GM23338 (cell line): ENCODE measurements at regions not wholly inside any gene's neighbourhood (a gene's known extent, or its start where the extent isn't known, plus 50 kb on each side); places are given as distances from the start of the nearest gene placed in this dataset.

Experiments used
- ATAC-seq: fragments of 200-7000 bp; cut with Tn5 transposase; 3 replicates; pipeline ENCODE4 v1.9.1; 2020
- DNase-seq: peaks from one replicate; pipeline ENCODE4 v3.0.0-alpha.2; 2015; ENCODE audit warnings: low spot score
- H2AFZ ChIP-seq: fragments of 200-600 bp; sonication (generic); 2 replicates; pipeline ENCODE4 v1.8.0; 2016; ENCODE audit warnings: antibody characterized with exemption, mild to moderate bottlenecking, moderate library complexity
- H3F3A ChIP-seq: fragments of 200-600 bp; sonication (generic); replicated peaks from 2 replicates; pipeline ENCODE4 v1.8.0; 2017; ENCODE audit warnings: antibody characterized with exemption, mixed run types, low read depth
- H3K27ac ChIP-seq: fragments of 200-600 bp; sonication (generic); 2 replicates; pipeline ENCODE4 v1.6.1; 2016; ENCODE audit warnings: low read depth
- H3K27me3 ChIP-seq: fragments of 200-600 bp; sonication (generic); 2 replicates; pipeline ENCODE4 v1.8.0; 2016; ENCODE audit warnings: mild to moderate bottlenecking, mixed run types, moderate library complexity; ENCODE audit not compliant: insufficient read depth
- H3K36me3 ChIP-seq: fragments of 200-600 bp; sonication (generic); 2 replicates; pipeline ENCODE4 v1.8.0; 2016; ENCODE audit warnings: mild to moderate bottlenecking; ENCODE audit not compliant: insufficient read depth
- H3K4me1 ChIP-seq: fragments of 200-600 bp; sonication (generic); 2 replicates; pipeline ENCODE4 v1.8.0; 2016; ENCODE audit warnings: mild to moderate bottlenecking, moderate library complexity; ENCODE audit not compliant: insufficient read depth
- H3K4me2 ChIP-seq: fragments of 200-600 bp; sonication (generic); 2 replicates; pipeline ENCODE4 v1.7.1; 2017; ENCODE audit warnings: mixed run types
- H3K4me3 ChIP-seq: fragments of 200-600 bp; sonication (generic); 2 replicates; pipeline ENCODE4 v1.6.1; 2016; ENCODE audit warnings: mixed run types
- H3K79me2 ChIP-seq: fragments of 200-600 bp; sonication (generic); replicated peaks from 2 replicates; pipeline ENCODE4 v1.8.0; 2017; ENCODE audit warnings: mild to moderate bottlenecking; ENCODE audit not compliant: insufficient read depth
- H3K9me2 ChIP-seq: fragments of 200-600 bp; sonication (generic); 2 replicates; pipeline ENCODE4 v1.8.0; 2017; ENCODE audit not compliant: insufficient read depth
- H4K20me1 ChIP-seq: fragments of 200-600 bp; sonication (generic); replicated peaks from 2 replicates; pipeline ENCODE4 v1.8.0; 2017; ENCODE audit warnings: mild to moderate bottlenecking; ENCODE audit not compliant: insufficient read depth
- H3K27ac Mint-ChIP-seq: 2 replicates; pipeline ENCODE4 v1.8.0; 2020; ENCODE audit warnings: inconsistent platforms, mild to moderate bottlenecking, moderate library complexity, mixed read lengths
- H3K27me3 Mint-ChIP-seq: 3 replicates; pipeline ENCODE4 v1.8.0; 2022; ENCODE audit warnings: low read depth, mild to moderate bottlenecking, moderate library complexity, mixed read lengths, inconsistent platforms; ENCODE audit not compliant: insufficient read depth, poor library complexity
- H3K36me3 Mint-ChIP-seq: 3 replicates; pipeline ENCODE4 v1.8.0; 2021; ENCODE audit warnings: low read depth, mild to moderate bottlenecking, inconsistent platforms, moderate library complexity, mixed read lengths
- H3K4me1 Mint-ChIP-seq: 3 replicates; pipeline ENCODE4 v1.8.0; 2020; ENCODE audit warnings: mild to moderate bottlenecking, inconsistent platforms, mixed read lengths
- H3K4me3 Mint-ChIP-seq: 3 replicates; pipeline ENCODE4 v1.8.0; 2021; ENCODE audit warnings: moderate library complexity, mild to moderate bottlenecking, inconsistent platforms, mixed read lengths
- H3K9me3 Mint-ChIP-seq: 3 replicates; pipeline ENCODE4 v1.8.0; 2020; ENCODE audit warnings: moderate library complexity, mild to moderate bottlenecking, inconsistent platforms, mixed read lengths
- CREB1 ChIP-seq: fragments of 250-450 bp; sonication (Bioruptor Pico); IDR thresholded peaks from 2 replicates; pipeline ENCODE4 v1.5.0; 2020; ENCODE audit warnings: low read depth, mild to moderate bottlenecking, moderate library complexity
- EZH2 ChIP-seq: fragments of 200-600 bp; sonication (generic); IDR thresholded peaks from one replicate; pipeline ENCODE4 v1.8.0; 2017; ENCODE audit warnings: antibody characterized with exemption, mild to moderate bottlenecking, low read depth; ENCODE audit not compliant: unreplicated experiment
- EZH2phosphoT487 ChIP-seq: fragments of 200-600 bp; sonication (generic); IDR thresholded peaks from one replicate; pipeline ENCODE4 v1.8.1; 2018; ENCODE audit warnings: antibody characterized with exemption; ENCODE audit not compliant: unreplicated experiment
- JUNB ChIP-seq: IDR thresholded peaks from one replicate; pipeline ENCODE4 v1.6.1; 2016; ENCODE audit warnings: antibody characterized with exemption; ENCODE audit not compliant: unreplicated experiment
- NANOG ChIP-seq: IDR thresholded peaks from 2 replicates; pipeline ENCODE4 v1.6.1; 2016; ENCODE audit warnings: antibody characterized with exemption, borderline replicate concordance
- POLR2AphosphoS5 ChIP-seq: IDR thresholded peaks from 2 replicates; pipeline ENCODE4 v1.6.1; 2016; ENCODE audit warnings: antibody characterized with exemption, low read depth
- REST ChIP-seq: IDR thresholded peaks from one replicate; pipeline ENCODE4 v1.6.1; 2018; ENCODE audit warnings: antibody characterized with exemption; ENCODE audit not compliant: unreplicated experiment
- STAT1 ChIP-seq: IDR thresholded peaks from one replicate; pipeline ENCODE4 v1.6.1; 2016; ENCODE audit warnings: antibody characterized with exemption; ENCODE audit not compliant: unreplicated experiment
- ZNF331 ChIP-seq: fragments of 250-450 bp; sonication (Bioruptor Pico); IDR thresholded peaks from 2 replicates; pipeline ENCODE4 v1.5.0; 2020; ENCODE audit warnings: low read depth, mild to moderate bottlenecking, moderate library complexity
- TF ChIP-seq, protein P1 (sequence below): IDR thresholded peaks from 2 replicates; pipeline ENCODE4 v1.6.1; 2016; ENCODE audit warnings: antibody characterized with exemption
- TF ChIP-seq, protein P2 (sequence below), 2 experiments: fragments of 200-600 bp in 1 of 2; sonication (generic) in 1 of 2; conservative IDR thresholded peaks; 2 replicates each; pipeline versions ENCODE4 v1.5.1 to v1.6.1; 2016 to 2017; ENCODE audit warnings: antibody characterized with exemption in 2 of 2, low read depth in 2 of 2, mild to moderate bottlenecking in 2 of 2, moderate library complexity in 1 of 2

DNA sequence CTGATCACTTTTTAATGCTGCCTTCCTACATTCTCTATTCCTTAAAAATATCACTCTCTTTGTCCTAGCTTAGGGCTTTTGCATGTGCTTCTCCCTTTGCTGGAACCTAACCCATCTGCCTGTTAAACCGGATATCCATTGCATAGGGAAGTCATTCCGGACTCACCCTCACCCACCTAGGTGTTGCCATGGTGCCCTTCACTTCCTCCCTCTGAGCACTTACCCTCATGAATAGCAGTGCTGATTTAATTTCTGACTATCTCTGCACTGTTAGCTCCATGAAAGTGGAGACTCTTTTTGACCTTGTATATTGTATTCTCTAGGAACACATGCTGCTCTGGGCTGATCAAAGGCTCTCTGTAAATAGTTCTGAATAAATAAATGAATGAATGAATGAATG, 401.9 kb downstream of the PCDH20 start:
- no peaks in the 10 kb centered on the region for H3K27me3 ChIP-seq
- H3K4me2 ChIP-seq, result no peak overlapping the region
- no peaks in the 10 kb centered on the region for H4K20me1 ChIP-seq
- ATAC-seq, result no peak
- Mint-ChIP-seq H3K27ac (no peak overlapping the region), H3K9me3 (peaks cover 10% of the 10 kb centered on the region), H3K4me1 (peaks cover 2% of the 10 kb centered on the region; the same call in 1 of the 3 replicates), H3K4me3 (no peak overlapping the region), H3K36me3 (peaks cover 9% of the 10 kb centered on the region), H3K27me3 (no peaks in the 10 kb centered on the region)
- DNase-seq, result no peak
- no peak overlapping the region for H3K27ac ChIP-seq
- H3K79me2 ChIP-seq, result no peaks in the 10 kb centered on the region
- H2AFZ ChIP-seq, result no peak overlapping the region
- no peaks in the 10 kb centered on the region for H3F3A ChIP-seq
- TF ChIP-seq ZNF331 (no peak), NANOG (no peak), STAT1 (no peak), CREB1 (no peak), EZH2 (no peak), POLR2AphosphoS5 (no peak), JUNB (no peak), EZH2phosphoT487 (no peak), REST (no peak)
- TF ChIP-seq, protein P1, sequence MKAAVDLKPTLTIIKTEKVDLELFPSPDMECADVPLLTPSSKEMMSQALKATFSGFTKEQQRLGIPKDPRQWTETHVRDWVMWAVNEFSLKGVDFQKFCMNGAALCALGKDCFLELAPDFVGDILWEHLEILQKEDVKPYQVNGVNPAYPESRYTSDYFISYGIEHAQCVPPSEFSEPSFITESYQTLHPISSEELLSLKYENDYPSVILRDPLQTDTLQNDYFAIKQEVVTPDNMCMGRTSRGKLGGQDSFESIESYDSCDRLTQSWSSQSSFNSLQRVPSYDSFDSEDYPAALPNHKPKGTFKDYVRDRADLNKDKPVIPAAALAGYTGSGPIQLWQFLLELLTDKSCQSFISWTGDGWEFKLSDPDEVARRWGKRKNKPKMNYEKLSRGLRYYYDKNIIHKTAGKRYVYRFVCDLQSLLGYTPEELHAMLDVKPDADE, result no peak
- TF ChIP-seq, protein P2, sequence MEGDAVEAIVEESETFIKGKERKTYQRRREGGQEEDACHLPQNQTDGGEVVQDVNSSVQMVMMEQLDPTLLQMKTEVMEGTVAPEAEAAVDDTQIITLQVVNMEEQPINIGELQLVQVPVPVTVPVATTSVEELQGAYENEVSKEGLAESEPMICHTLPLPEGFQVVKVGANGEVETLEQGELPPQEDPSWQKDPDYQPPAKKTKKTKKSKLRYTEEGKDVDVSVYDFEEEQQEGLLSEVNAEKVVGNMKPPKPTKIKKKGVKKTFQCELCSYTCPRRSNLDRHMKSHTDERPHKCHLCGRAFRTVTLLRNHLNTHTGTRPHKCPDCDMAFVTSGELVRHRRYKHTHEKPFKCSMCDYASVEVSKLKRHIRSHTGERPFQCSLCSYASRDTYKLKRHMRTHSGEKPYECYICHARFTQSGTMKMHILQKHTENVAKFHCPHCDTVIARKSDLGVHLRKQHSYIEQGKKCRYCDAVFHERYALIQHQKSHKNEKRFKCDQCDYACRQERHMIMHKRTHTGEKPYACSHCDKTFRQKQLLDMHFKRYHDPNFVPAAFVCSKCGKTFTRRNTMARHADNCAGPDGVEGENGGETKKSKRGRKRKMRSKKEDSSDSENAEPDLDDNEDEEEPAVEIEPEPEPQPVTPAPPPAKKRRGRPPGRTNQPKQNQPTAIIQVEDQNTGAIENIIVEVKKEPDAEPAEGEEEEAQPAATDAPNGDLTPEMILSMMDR (conservative IDR thresholded peaks at IDR 0.05; ENCODE audit: low read depth in 2 of 2), result no peak
- H3K4me1 ChIP-seq, result no peaks in the 10 kb centered on the region
- no peak overlapping the region for H3K4me3 ChIP-seq
- H3K9me2 ChIP-seq, result peaks cover 6% of the 10 kb centered on the region; the same call in 1 of the 2 replicates
- H3K36me3 ChIP-seq, result no peaks in the 10 kb centered on the region
